IMR-90 (cell line): ENCODE measurements at regions not wholly inside any gene's neighbourhood (a gene's known extent, or its start where the extent isn't known, plus 50 kb on each side); places are given as distances from the start of the nearest gene placed in this dataset.

Experiments used
- ATAC-seq: fragments of 200-7000 bp; cut with Tn5 transposase; 2 replicates; pipeline ENCODE4 v1.9.1; 2020; ENCODE audit warnings: low read depth, mild to moderate bottlenecking, moderate library complexity
- BruUV-seq: library from RNA; stranded (reverse); fragments of 400-500 nt; replicated peaks from 2 replicates; lab custom pipeline; 2021; lab: Mats Ljungman, UMichigan
- CTCF ChIA-PET: fragments of 300-600 bp; formaldehyde crosslinking; extraction: SDS; loops from one replicate; lab custom pipeline; 2021; ENCODE audit warnings: antibody characterized with exemption; lab: Yijun Ruan, JAX
- POLR2A ChIA-PET: fragments of 300-600 bp; sonication (Branson Sonifier 250); formaldehyde crosslinking; loops from one replicate; lab custom pipeline; 2022; ENCODE audit warnings: antibody characterized with exemption; ENCODE audit not compliant: unreplicated experiment; lab: Charles Lee
- DNase-seq: peaks from one replicate; pipeline ENCODE4 v3.0.0; 2013
- H2AFZ ChIP-seq: replicated peaks from 2 replicates; pipeline ENCODE3; 2013; ENCODE audit warnings: low read length, mild to moderate bottlenecking; ENCODE audit not compliant: poor library complexity
- H2AK5ac ChIP-seq: 2 replicates; pipeline ENCODE4 v1.6.1; 2013; ENCODE audit warnings: low read depth, low read length, inconsistent platforms
- H2AK9ac ChIP-seq: replicated peaks from 2 replicates; pipeline ENCODE3; 2013; ENCODE audit warnings: mild to moderate bottlenecking, low read depth, low read length, moderate library complexity; ENCODE audit not compliant: poor library complexity
- H2BK120ac ChIP-seq: 2 replicates; pipeline ENCODE4 v1.6.1; 2013; ENCODE audit warnings: low read depth, low read length, inconsistent platforms
- H2BK15ac ChIP-seq: 3 replicates; pipeline ENCODE4 v1.6.1; 2013; ENCODE audit warnings: low read depth, low read length, inconsistent platforms
- H2BK20ac ChIP-seq: 2 replicates; pipeline ENCODE4 v1.6.1; 2013; ENCODE audit warnings: low read depth, mild to moderate bottlenecking, inconsistent platforms, low read length, moderate library complexity
- H2BK5ac ChIP-seq: 2 replicates; pipeline ENCODE4 v1.6.1; 2013; ENCODE audit warnings: mild to moderate bottlenecking, low read depth, low read length, inconsistent platforms; ENCODE audit not compliant: poor library complexity, severe bottlenecking
- H3K14ac ChIP-seq: replicated peaks from 2 replicates; pipeline ENCODE4 v1.6.1; 2013; ENCODE audit warnings: low read depth, low read length, inconsistent platforms
- H3K18ac ChIP-seq: 2 replicates; pipeline ENCODE4 v1.6.1; 2013; ENCODE audit warnings: low read depth, low read length, control low read depth
- H3K23ac ChIP-seq: 2 replicates; pipeline ENCODE4 v1.6.1; 2013; ENCODE audit warnings: low read depth, low read length, inconsistent platforms
- H3K27ac ChIP-seq: 2 replicates; pipeline ENCODE4 v1.5.1; 2013; ENCODE audit warnings: mild to moderate bottlenecking, control low read depth, low read length; ENCODE audit not compliant: insufficient read depth
- H3K27me3 ChIP-seq: 2 replicates; pipeline ENCODE4 v1.6.1; 2013; ENCODE audit warnings: low read length; ENCODE audit not compliant: control insufficient read depth, insufficient read depth
- H3K36me3 ChIP-seq: 2 replicates; pipeline ENCODE4 v1.6.1; 2013; ENCODE audit warnings: low read length, mixed read lengths; ENCODE audit not compliant: control insufficient read depth, insufficient read depth
- H3K4ac ChIP-seq: 2 replicates; pipeline ENCODE4 v1.6.1; 2013; ENCODE audit warnings: low read depth, low read length, inconsistent platforms
- H3K4me1 ChIP-seq: 2 replicates; pipeline ENCODE4 v1.6.1; 2013; ENCODE audit warnings: low read length, mixed read lengths; ENCODE audit not compliant: control insufficient read depth, insufficient read depth
- H3K4me2 ChIP-seq: 2 replicates; pipeline ENCODE4 v1.6.1; 2013; ENCODE audit warnings: low read depth, mild to moderate bottlenecking, control low read depth, low read length, moderate library complexity
- H3K4me3 ChIP-seq: 2 replicates; pipeline ENCODE4 v1.5.1; 2013; ENCODE audit warnings: low read depth, mild to moderate bottlenecking, control low read depth, low read length, moderate library complexity; ENCODE audit not compliant: insufficient read depth
- H3K56ac ChIP-seq: 2 replicates; pipeline ENCODE4 v1.6.1; 2013; ENCODE audit warnings: low read length, inconsistent platforms; ENCODE audit not compliant: insufficient read depth; ENCODE audit errors: extremely low read depth
- H3K79me1 ChIP-seq, 2 experiments: 2 replicates each; pipeline ENCODE4 v1.6.1; 2013; ENCODE audit warnings: low read length in 2 of 2, inconsistent platforms in 1 of 2, low read depth in 1 of 2
- H3K9ac ChIP-seq: 2 replicates; pipeline ENCODE4 v1.6.1; 2013; ENCODE audit warnings: low read depth, low read length, control low read depth
- H3K9me1 ChIP-seq: 2 replicates; pipeline ENCODE4 v1.6.1; 2013; ENCODE audit warnings: low read length, inconsistent platforms; ENCODE audit not compliant: insufficient read depth
- H3K9me3 ChIP-seq: 2 replicates; pipeline ENCODE4 v1.6.1; 2013; ENCODE audit warnings: low read length; ENCODE audit not compliant: control insufficient read depth, insufficient read depth
- H4K20me1 ChIP-seq: 2 replicates; pipeline ENCODE4 v1.6.1; 2013; ENCODE audit warnings: low read length, inconsistent platforms; ENCODE audit not compliant: insufficient read depth
- H4K5ac ChIP-seq: 2 replicates; pipeline ENCODE4 v1.6.1; 2013; ENCODE audit warnings: mild to moderate bottlenecking, low read depth, low read length, control low read depth
- H4K8ac ChIP-seq, 2 experiments: 2 replicates each; pipeline ENCODE4 v1.6.1; 2013; ENCODE audit warnings: low read depth in 2 of 2, low read length in 2 of 2, control low read depth in 1 of 2, inconsistent platforms in 1 of 2
- H4K91ac ChIP-seq: 2 replicates; pipeline ENCODE4 v1.6.1; 2013; ENCODE audit warnings: low read depth, low read length, inconsistent platforms; ENCODE audit not compliant: insufficient read depth
- BHLHE40 ChIP-seq: fragments of 150-350 bp; IDR thresholded peaks from 2 replicates; pipeline ENCODE4 v1.6.1; 2016; ENCODE audit warnings: mild to moderate bottlenecking, low read depth, low read length
- CEBPB ChIP-seq: IDR thresholded peaks from 2 replicates; pipeline ENCODE4 v1.6.1; 2012; ENCODE audit warnings: low read depth, low read length, improper control_type of control experiment
- CHD1 ChIP-seq: IDR thresholded peaks from 2 replicates; pipeline ENCODE4 v1.6.1; 2012; ENCODE audit warnings: low read depth, low read length, improper control_type of control experiment
- FOS ChIP-seq: fragments of 150-350 bp; IDR thresholded peaks from 2 replicates; pipeline ENCODE4 v1.6.1; 2016; ENCODE audit warnings: low read depth, low read length
- MAFK ChIP-seq: IDR thresholded peaks from 2 replicates; pipeline ENCODE4 v1.6.1; 2012; ENCODE audit warnings: low read depth, low read length, improper control_type of control experiment
- MAZ ChIP-seq: IDR thresholded peaks from 2 replicates; pipeline ENCODE4 v1.6.1; 2012; ENCODE audit warnings: low read depth, mild to moderate bottlenecking, low read length, improper control_type of control experiment, moderate library complexity, borderline replicate concordance
- MXI1 ChIP-seq: IDR thresholded peaks from 2 replicates; pipeline ENCODE4 v1.6.1; 2012; ENCODE audit warnings: low read depth, mild to moderate bottlenecking, low read length, moderate library complexity, borderline replicate concordance
- NFE2L2 ChIP-seq: fragments of 150-350 bp; IDR thresholded peaks from 2 replicates; pipeline ENCODE4 v1.6.1; 2016; ENCODE audit warnings: low read depth, mild to moderate bottlenecking, low read length
- POLR2A ChIP-seq: IDR thresholded peaks from 2 replicates; pipeline ENCODE4 v1.6.1; 2012; ENCODE audit warnings: mild to moderate bottlenecking, low read depth, low read length
- RAD21 ChIP-seq: IDR thresholded peaks from 2 replicates; pipeline ENCODE4 v1.6.1; 2012; ENCODE audit warnings: low read length, improper control_type of control experiment
- RCOR1 ChIP-seq: IDR thresholded peaks from 2 replicates; pipeline ENCODE4 v1.6.1; 2012; ENCODE audit warnings: mild to moderate bottlenecking, low read length, improper control_type of control experiment; ENCODE audit not compliant: insufficient replicate concordance
- RFX5 ChIP-seq: IDR thresholded peaks from 2 replicates; pipeline ENCODE4 v1.8.0; 2012; ENCODE audit warnings: low read depth, mild to moderate bottlenecking, low read length, moderate library complexity
- SMC3 ChIP-seq: fragments of 150-350 bp; IDR thresholded peaks from 2 replicates; pipeline ENCODE4 v1.6.1; 2016; ENCODE audit warnings: low read depth, mild to moderate bottlenecking, antibody characterized with exemption, low read length, moderate library complexity
- WGBS, 2 experiments: methylation state at CpG; one replicate each; pipeline versions ENCODE4 v1.1.5 to v1.1.7; 2013; ENCODE audit warnings: missing lambda C conversion rate in 2 of 2; ENCODE audit not compliant: insufficient read length in 1 of 2; ENCODE audit errors: extremely low coverage in 2 of 2; 5-methylcytosine and 5-hydroxymethylcytosine counted together
- dilution Hi-C: fragments of 300-500 bp; cut with HindIII; formaldehyde crosslinking; loops from one replicate; pipeline ENCODE4 v1.14.3; 2018; ENCODE audit warnings: low sequenced_read_pairs; ENCODE audit not compliant: unreplicated experiment
- in situ Hi-C: fragments of 300-500 bp; cut with MboI; formaldehyde crosslinking; loops from 3 replicates; pipeline ENCODE4 v1.14.3; 2019; ENCODE audit warnings: low sequenced_read_pairs, inconsistent platforms, mixed read lengths
- intact Hi-C: fragments of 100-400 bp; cut with micrococcal nuclease; formaldehyde crosslinking; loops from 2 replicates; pipeline ENCODE4 v1.10.0; 2022
- TF ChIP-seq, protein P1 (sequence below): fragments of 150-350 bp; IDR thresholded peaks from 2 replicates; pipeline ENCODE4 v1.6.1; 2016; ENCODE audit warnings: low read depth, mild to moderate bottlenecking, low read length, moderate library complexity, borderline replicate concordance
- TF ChIP-seq, protein P2 (sequence below): conservative IDR thresholded peaks from 2 replicates; pipeline ENCODE4 v1.5.1; 2012; ENCODE audit warnings: mild to moderate bottlenecking, low read depth, low read length, improper control_type of control experiment
- TF ChIP-seq, protein P3 (sequence below): fragments of 150-350 bp; IDR thresholded peaks from 2 replicates; pipeline ENCODE4 v1.6.1; 2017; ENCODE audit warnings: mild to moderate bottlenecking, antibody characterized with exemption, low read length, low read depth

DNA sequence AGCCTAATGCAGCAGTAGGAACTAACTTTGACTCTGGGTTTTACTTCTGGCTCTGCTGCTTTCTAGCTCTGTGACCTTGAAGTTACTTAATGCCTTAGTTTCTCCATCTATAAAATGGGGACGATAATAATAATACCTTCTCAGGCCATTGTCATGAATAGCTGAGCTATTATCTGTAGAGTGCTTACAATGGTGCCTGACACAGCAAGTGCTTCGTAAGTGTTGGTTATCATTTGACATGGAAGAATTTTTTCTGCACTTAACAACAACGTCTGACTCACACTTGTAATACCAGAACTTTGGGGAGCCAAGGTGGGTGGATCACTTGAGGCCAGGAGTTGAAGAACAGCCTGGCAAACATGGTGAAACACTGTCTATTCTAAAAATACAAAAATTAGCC is 140.5 kb downstream of the ARL4A start:
- Histone ChIP-seq H3K36me3 (no peaks in the 10 kb centered on the region), H2BK120ac (no peak overlapping the region), H4K20me1 (no peaks in the 10 kb centered on the region), H3K4ac (no peak overlapping the region), H4K91ac (no peak overlapping the region), H2AK9ac (no peak overlapping the region), H3K79me1 (no peaks in the 10 kb centered on the region), H3K9me3 (no peaks in the 10 kb centered on the region), H3K23ac (no peak overlapping the region), H3K56ac (no peak overlapping the region), H2BK5ac (no peak overlapping the region), H3K9ac (no peak overlapping the region), H3K18ac (no peak overlapping the region), H3K4me1 (no peaks in the 10 kb centered on the region; the same call in 1 of the 2 replicates), H3K27ac (no peak overlapping the region), H4K5ac (no peak overlapping the region), H3K9me1 (no peaks in the 10 kb centered on the region), H3K4me3 (no peak overlapping the region), H2AK5ac (no peak overlapping the region), H2AFZ (no peak overlapping the region), H3K14ac (no peak overlapping the region), H2BK20ac (no peak overlapping the region), H4K8ac (no peak overlapping the region), H3K27me3 (no peaks in the 10 kb centered on the region), H3K4me2 (no peak overlapping the region), H2BK15ac (no peak overlapping the region)
- in situ Hi-C loops (no loop called here), intact Hi-C loops (no loop called here), dilution Hi-C loops (no loop called here)
- POLR2A ChIA-PET: no interaction called here
- TF ChIP-seq FOS: no peak
- no peak for TF ChIP-seq CHD1
- TF ChIP-seq RAD21: no peak
- no peak for TF ChIP-seq POLR2A
- TF ChIP-seq, protein P1, sequence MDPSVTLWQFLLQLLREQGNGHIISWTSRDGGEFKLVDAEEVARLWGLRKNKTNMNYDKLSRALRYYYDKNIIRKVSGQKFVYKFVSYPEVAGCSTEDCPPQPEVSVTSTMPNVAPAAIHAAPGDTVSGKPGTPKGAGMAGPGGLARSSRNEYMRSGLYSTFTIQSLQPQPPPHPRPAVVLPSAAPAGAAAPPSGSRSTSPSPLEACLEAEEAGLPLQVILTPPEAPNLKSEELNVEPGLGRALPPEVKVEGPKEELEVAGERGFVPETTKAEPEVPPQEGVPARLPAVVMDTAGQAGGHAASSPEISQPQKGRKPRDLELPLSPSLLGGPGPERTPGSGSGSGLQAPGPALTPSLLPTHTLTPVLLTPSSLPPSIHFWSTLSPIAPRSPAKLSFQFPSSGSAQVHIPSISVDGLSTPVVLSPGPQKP: no peak
- TF ChIP-seq SMC3: no peak
- TF ChIP-seq, protein P2, sequence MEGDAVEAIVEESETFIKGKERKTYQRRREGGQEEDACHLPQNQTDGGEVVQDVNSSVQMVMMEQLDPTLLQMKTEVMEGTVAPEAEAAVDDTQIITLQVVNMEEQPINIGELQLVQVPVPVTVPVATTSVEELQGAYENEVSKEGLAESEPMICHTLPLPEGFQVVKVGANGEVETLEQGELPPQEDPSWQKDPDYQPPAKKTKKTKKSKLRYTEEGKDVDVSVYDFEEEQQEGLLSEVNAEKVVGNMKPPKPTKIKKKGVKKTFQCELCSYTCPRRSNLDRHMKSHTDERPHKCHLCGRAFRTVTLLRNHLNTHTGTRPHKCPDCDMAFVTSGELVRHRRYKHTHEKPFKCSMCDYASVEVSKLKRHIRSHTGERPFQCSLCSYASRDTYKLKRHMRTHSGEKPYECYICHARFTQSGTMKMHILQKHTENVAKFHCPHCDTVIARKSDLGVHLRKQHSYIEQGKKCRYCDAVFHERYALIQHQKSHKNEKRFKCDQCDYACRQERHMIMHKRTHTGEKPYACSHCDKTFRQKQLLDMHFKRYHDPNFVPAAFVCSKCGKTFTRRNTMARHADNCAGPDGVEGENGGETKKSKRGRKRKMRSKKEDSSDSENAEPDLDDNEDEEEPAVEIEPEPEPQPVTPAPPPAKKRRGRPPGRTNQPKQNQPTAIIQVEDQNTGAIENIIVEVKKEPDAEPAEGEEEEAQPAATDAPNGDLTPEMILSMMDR: no peak
- TF ChIP-seq MXI1: no peak
- TF ChIP-seq NFE2L2: no peak
- no peak for TF ChIP-seq RFX5
- no peak for TF ChIP-seq MAZ
- no peak for TF ChIP-seq MAFK
- no peak for TF ChIP-seq BHLHE40
- TF ChIP-seq, protein P3, sequence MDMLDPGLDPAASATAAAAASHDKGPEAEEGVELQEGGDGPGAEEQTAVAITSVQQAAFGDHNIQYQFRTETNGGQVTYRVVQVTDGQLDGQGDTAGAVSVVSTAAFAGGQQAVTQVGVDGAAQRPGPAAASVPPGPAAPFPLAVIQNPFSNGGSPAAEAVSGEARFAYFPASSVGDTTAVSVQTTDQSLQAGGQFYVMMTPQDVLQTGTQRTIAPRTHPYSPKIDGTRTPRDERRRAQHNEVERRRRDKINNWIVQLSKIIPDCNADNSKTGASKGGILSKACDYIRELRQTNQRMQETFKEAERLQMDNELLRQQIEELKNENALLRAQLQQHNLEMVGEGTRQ: no peak
- no peak for TF ChIP-seq RCOR1
- no peak for TF ChIP-seq CEBPB
- DNase-seq (peak; percentile 60), ATAC-seq (peak; percentile 37; the same call in 1 of the 2 replicates)
- CTCF ChIA-PET: no interaction called here
- WGBS, 2 experiments: no CpG with 5 or more reads among the region's 3 CpGs
- no TSS peak for BruUV-seq
